ENCODE measurements at regions not wholly inside any gene's neighbourhood (a gene's known extent, or its start where the extent isn't known, plus 50 kb on each side); places are given as distances from the start of the nearest gene placed in this dataset.

DNA sequence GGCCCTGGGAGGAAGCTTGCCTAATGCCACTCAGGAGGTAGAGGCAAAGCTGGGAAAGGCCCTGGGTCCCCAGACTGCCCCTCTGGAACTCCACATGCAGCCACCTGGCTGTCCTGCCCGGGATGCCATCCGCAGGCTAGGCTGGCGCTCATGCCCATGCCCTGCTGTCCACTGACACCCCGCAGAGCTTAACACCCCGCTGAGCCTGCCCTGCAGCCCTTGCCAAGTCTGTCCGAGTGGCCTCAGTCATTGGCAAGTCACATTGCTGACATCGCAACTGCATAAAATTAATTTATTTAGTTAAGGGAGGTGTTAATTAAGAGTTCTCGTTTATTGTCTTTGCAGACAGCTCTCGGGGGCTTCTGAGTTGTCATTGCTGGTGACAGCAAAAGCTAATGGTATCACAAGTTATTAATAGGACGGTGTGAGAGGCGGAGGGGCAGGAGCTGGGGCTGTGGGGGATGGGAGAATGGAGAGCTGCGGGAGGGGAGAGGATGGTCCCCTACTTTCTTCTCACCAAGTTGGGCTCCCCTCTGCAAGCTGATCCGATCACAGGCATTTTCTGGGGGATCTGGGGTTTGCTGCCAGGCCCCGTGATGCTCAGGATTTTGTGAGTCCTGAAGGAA lies 55.6 kb upstream of the PCBD1 start:
- TF ChIP-seq, protein P1, sequence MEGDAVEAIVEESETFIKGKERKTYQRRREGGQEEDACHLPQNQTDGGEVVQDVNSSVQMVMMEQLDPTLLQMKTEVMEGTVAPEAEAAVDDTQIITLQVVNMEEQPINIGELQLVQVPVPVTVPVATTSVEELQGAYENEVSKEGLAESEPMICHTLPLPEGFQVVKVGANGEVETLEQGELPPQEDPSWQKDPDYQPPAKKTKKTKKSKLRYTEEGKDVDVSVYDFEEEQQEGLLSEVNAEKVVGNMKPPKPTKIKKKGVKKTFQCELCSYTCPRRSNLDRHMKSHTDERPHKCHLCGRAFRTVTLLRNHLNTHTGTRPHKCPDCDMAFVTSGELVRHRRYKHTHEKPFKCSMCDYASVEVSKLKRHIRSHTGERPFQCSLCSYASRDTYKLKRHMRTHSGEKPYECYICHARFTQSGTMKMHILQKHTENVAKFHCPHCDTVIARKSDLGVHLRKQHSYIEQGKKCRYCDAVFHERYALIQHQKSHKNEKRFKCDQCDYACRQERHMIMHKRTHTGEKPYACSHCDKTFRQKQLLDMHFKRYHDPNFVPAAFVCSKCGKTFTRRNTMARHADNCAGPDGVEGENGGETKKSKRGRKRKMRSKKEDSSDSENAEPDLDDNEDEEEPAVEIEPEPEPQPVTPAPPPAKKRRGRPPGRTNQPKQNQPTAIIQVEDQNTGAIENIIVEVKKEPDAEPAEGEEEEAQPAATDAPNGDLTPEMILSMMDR (IDR thresholded peaks at IDR 0.05): no peak
- Mint-ChIP-seq H3K27me3 (ENCODE audit: unreplicated experiment) (peaks cover 36% of the 10 kb centered on the region), H3K9me3 (ENCODE audit: unreplicated experiment) (no peaks in the 10 kb centered on the region), H3K36me3 (ENCODE audit: unreplicated experiment) (no peaks in the 10 kb centered on the region), H3K27ac (ENCODE audit: unreplicated experiment) (no peak overlapping the region), H3K4me3 (ENCODE audit: unreplicated experiment) (no peak overlapping the region), H3K4me1 (ENCODE audit: unreplicated experiment) (no peaks in the 10 kb centered on the region)
- DNase-seq (ENCODE audit: extremely low spot score, unreplicated experiment): no peak

DNA sequence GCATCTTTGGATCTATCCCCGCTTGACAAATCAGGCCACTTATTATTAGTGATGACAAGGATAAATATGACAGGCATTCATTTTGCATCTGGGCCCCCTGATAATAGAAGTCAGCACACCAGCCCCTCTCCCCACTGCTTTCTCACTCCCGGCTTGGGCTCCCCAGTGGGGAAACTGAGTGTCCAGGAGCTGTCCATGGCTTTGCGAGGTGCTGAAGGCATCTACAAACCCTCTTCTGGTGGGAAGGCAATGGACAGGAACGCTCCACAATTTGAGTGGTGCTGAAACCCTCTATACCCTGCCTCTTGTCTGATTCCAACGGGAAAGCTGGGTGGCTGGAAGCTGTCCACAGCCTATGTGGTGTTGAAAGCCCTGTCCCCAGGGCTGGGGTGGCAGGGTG lies 61.7 kb upstream of the PCBD1 start:
- Mint-ChIP-seq H3K27ac (ENCODE audit: unreplicated experiment) (no peak overlapping the region), H3K4me1 (ENCODE audit: unreplicated experiment) (no peaks in the 10 kb centered on the region), H3K4me3 (ENCODE audit: unreplicated experiment) (no peak overlapping the region), H3K9me3 (ENCODE audit: unreplicated experiment) (no peaks in the 10 kb centered on the region), H3K27me3 (ENCODE audit: unreplicated experiment) (peaks cover 54% of the 10 kb centered on the region), H3K36me3 (ENCODE audit: unreplicated experiment) (no peaks in the 10 kb centered on the region)
- TF ChIP-seq, protein P1 (IDR thresholded peaks at IDR 0.05): no peak
- DNase-seq (ENCODE audit: extremely low spot score, unreplicated experiment): no peak

DNA sequence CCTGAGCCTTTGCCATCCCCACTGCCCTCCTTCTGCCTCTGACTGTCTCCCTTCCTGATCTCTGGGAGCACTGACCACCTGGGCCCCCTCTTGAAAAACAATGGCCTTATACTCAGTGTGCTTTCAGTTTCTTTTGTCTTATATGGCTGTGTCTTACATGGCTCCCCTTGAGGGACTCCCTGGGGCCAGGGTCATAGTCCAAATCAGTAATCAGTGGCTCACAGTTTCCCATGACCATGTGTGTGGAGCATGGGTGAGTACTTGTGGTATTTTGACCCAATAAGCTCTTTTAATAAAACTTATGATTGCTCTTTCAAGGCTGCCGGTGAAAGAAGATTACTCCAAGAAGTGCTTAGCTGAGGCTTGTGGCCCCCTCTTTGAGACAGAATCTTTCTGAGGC lies 62.4 kb upstream of the PCBD1 start:
- no peaks in the 10 kb centered on the region for H3K4me1 Mint-ChIP-seq (ENCODE audit: unreplicated experiment)
- H3K27ac Mint-ChIP-seq (ENCODE audit: unreplicated experiment): no peak overlapping the region
- no peak for DNase-seq (ENCODE audit: extremely low spot score, unreplicated experiment)
- H3K36me3 Mint-ChIP-seq (ENCODE audit: unreplicated experiment): no peaks in the 10 kb centered on the region
- no peak overlapping the region for H3K4me3 Mint-ChIP-seq (ENCODE audit: unreplicated experiment)
- H3K9me3 Mint-ChIP-seq (ENCODE audit: unreplicated experiment): no peaks in the 10 kb centered on the region
- TF ChIP-seq, protein P1 (IDR thresholded peaks at IDR 0.05): no peak
- H3K27me3 Mint-ChIP-seq (ENCODE audit: unreplicated experiment): peaks cover 54% of the 10 kb centered on the region

DNA sequence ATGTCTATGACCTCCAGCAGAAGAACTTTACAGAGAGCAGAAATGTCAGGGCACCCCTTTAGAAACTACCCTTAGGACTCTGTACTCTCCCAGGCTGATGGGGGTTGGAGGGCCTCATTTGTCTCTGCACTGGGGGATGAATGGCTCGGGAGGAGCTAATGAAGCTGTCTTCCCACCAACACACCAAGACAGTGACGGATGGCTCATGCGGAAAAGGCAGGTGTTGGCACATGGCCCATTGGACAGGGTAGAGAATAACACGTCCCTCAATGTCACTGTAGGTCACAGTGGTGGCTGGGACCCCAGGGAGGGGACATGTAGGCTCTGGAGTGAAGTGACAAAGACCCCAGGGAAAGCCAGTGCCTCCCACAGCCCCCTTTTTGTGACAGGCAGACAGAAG lies 64.0 kb upstream of the PCBD1 start:
- H3K27ac Mint-ChIP-seq (ENCODE audit: unreplicated experiment): no peak overlapping the region
- TF ChIP-seq, protein P1 (IDR thresholded peaks at IDR 0.05): no peak
- H3K36me3 Mint-ChIP-seq (ENCODE audit: unreplicated experiment): no peaks in the 10 kb centered on the region
- H3K4me3 Mint-ChIP-seq (ENCODE audit: unreplicated experiment): no peak overlapping the region
- no peaks in the 10 kb centered on the region for H3K9me3 Mint-ChIP-seq (ENCODE audit: unreplicated experiment)
- no peak for DNase-seq (ENCODE audit: extremely low spot score, unreplicated experiment)
- peaks cover 60% of the 10 kb centered on the region for H3K27me3 Mint-ChIP-seq (ENCODE audit: unreplicated experiment)
- no peaks in the 10 kb centered on the region for H3K4me1 Mint-ChIP-seq (ENCODE audit: unreplicated experiment)

DNA sequence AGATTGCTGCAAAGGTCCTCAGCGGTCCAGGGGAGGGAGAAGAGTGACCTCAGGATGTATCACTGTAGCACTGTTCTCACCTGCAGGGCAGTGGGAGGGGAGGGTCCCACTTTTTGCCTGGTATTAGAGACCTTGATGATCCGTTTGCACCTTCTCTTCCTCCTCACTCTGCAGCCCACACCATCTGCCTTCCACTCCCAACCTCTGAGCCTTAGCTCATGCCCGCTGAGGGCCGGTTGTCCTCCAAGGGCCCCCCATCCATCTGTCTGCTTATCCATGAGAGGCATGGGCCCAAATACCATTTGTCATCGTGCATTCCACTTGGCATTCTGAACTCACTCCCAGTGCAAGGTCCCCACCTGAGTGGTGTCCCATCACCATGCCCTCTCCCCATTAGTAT lies 64.6 kb upstream of the PCBD1 start:
- no peak overlapping the region for H3K27ac Mint-ChIP-seq (ENCODE audit: unreplicated experiment)

More for the DNA sequence above, 64.6 kb upstream of the PCBD1 start:
- Mint-ChIP-seq H3K4me3 (ENCODE audit: unreplicated experiment) (no peak overlapping the region), H3K27me3 (ENCODE audit: unreplicated experiment) (peaks cover 62% of the 10 kb centered on the region), H3K9me3 (ENCODE audit: unreplicated experiment) (no peaks in the 10 kb centered on the region), H3K36me3 (ENCODE audit: unreplicated experiment) (no peaks in the 10 kb centered on the region), H3K4me1 (ENCODE audit: unreplicated experiment) (no peaks in the 10 kb centered on the region)
- no peak for DNase-seq (ENCODE audit: extremely low spot score, unreplicated experiment)
- TF ChIP-seq, protein P1 (IDR thresholded peaks at IDR 0.05): no peak

All from osteocyte (in vitro differentiated cells).